ENCODE measurements at regions not wholly inside any gene's neighbourhood (a gene's known extent, or its start where the extent isn't known, plus 50 kb on each side); places are given as distances from the start of the nearest gene placed in this dataset.
"Not testable (repeated sequence)": the region's sequence is repeated elsewhere in the genome, so short reads cannot be mapped to it uniquely, and the experiment has no call there.

- DNase-seq = no peak
Measured at GRCh38 chrX:42832764-42833549, 55.0 kb upstream of the PPP1R2C start.

DNA sequence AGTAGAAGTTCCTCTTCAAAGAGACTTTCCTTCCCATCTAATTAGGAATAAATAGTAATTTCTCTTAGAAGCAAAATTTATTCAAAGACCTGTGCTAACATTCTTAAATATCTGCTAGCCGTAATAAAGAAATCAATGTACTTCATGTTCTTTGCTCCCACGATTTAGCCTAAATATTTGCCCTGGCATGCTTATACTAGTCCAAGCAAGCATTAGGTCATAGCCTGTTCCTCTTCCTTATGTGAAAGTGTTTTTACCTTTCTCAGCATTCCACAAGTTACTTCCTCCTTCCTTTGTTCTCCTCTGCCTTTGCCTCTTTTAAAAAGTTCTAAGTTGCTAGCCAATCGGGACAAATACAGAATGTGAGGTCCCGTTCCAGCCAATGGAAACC lies 55.6 kb upstream of the PPP1R2C start:
- DNase-seq = not testable (repeated sequence)

GRCh38 chrX:42837101-42837726 lies 59.3 kb upstream of the PPP1R2C start:
- DNase-seq = no peak

GRCh38 chrX:42837747-42838146 lies 59.8 kb upstream of the PPP1R2C start:
- no peak for DNase-seq

GRCh38 chrX:42839632-42840031 lies 61.7 kb upstream of the PPP1R2C start:
- DNase-seq = no peak

DNA sequence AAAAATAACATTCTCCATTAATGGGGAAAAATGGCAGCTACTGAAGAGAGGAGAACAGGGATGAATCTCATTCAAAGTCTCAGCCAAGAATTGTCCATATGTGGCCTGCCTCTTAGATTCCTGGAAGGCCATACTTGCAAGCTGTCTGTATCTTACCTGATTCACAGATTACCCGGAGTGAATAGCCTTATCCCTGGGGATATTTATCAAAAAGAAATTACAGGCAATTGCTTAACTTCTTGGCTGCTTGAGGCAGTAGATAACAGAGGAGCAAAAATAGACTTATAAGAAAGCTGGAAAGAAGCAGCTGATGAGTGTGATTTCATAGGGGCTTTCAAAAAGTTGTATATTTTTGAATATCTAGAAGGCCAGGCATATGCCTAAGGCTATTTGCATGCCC lies 68.8 kb upstream of the PPP1R2C start:
- no peak for DNase-seq

GRCh38 chrX:42855259-42855658 lies 77.3 kb upstream of the PPP1R2C start:
- no peak for DNase-seq

GRCh38 chrX:42857766-42858165 lies 79.8 kb upstream of the PPP1R2C start:
- no peak for DNase-seq

GRCh38 chrX:42869011-42869410 lies 91.0 kb upstream of the PPP1R2C start:
- DNase-seq = no peak

- no peak for DNase-seq
Measured at GRCh38 chrX:42869659-42870476, 91.9 kb upstream of the PPP1R2C start.

- no peak for DNase-seq
Measured at GRCh38 chrX:42886519-42886918, 108.6 kb upstream of the PPP1R2C start.

GRCh38 chrX:42900947-42901346 lies 123.0 kb upstream of the PPP1R2C start:
- DNase-seq = no peak

- DNase-seq = no peak
Measured at GRCh38 chrX:42902513-42902912, 124.5 kb upstream of the PPP1R2C start.

- DNase-seq = no peak
Measured at GRCh38 chrX:42920752-42921151, 142.8 kb upstream of the PPP1R2C start.

- no peak for DNase-seq
Measured at GRCh38 chrX:42930071-42930470, 152.1 kb upstream of the PPP1R2C start.

- no peak for DNase-seq
Measured at GRCh38 chrX:42930951-42931350, 153.0 kb upstream of the PPP1R2C start.

- DNase-seq = no peak
Measured at GRCh38 chrX:42933187-42933586, 155.2 kb upstream of the PPP1R2C start.

GRCh38 chrX:42934020-42934726 lies 156.2 kb upstream of the PPP1R2C start:
- DNase-seq = no peak

- no peak for DNase-seq
Measured at GRCh38 chrX:42941671-42942070, 163.7 kb upstream of the PPP1R2C start.

- no peak for DNase-seq
Measured at GRCh38 chrX:42943051-42943974, 165.3 kb upstream of the PPP1R2C start.

GRCh38 chrX:42944381-42944998 lies 166.5 kb upstream of the PPP1R2C start:
- no peak for DNase-seq

Data from NCI-H1436 (cell line).